ENCODE measurements at regions not wholly inside any gene's neighbourhood (a gene's known extent, or its start where the extent isn't known, plus 50 kb on each side); places are given as distances from the start of the nearest gene placed in this dataset.

- TF ChIP-seq CTCF (conservative IDR thresholded peaks at IDR 0.05), result no peak
- TF ChIP-seq EZH2 (IDR thresholded peaks at IDR 0.05; ENCODE audit: low read depth), result no peak
Measured at GRCh38 chr3:168983046-168983445, 680.5 kb downstream of the MECOM start.

All from PC-9 (cell line).